ENCODE measurements at regions not wholly inside any gene's neighbourhood (a gene's known extent, or its start where the extent isn't known, plus 50 kb on each side); places are given as distances from the start of the nearest gene placed in this dataset.

- Histone ChIP-seq H3K27me3 (ENCODE audit: control insufficient read depth in 1 of 2, insufficient read depth in 1 of 2, low read length in 2 of 2) (no peaks in the 10 kb centered on the region), H2AK5ac (ENCODE audit: low read length, severe bottlenecking) (no peak overlapping the region), H2BK120ac (ENCODE audit: low read depth, low read length) (no peak overlapping the region), H2BK5ac (ENCODE audit: low read depth, low read length, poor library complexity, severe bottlenecking) (no peak overlapping the region), H4K91ac (ENCODE audit: low read length) (no peak overlapping the region), H3K23ac (ENCODE audit: low read length in 2 of 2) (no peak overlapping the region), H3K27ac (ENCODE audit: low read length, poor library complexity, severe bottlenecking) (no peak overlapping the region), H4K8ac (ENCODE audit: low read length) (no peak overlapping the region), H3K9ac (ENCODE audit: low read length) (no peak overlapping the region), H3K4me3 (ENCODE audit: insufficient read depth in 1 of 2, low read depth in 1 of 2, low read length in 2 of 2) (no peak overlapping the region), H2BK15ac (ENCODE audit: low read depth, poor library complexity, severe bottlenecking) (no peak overlapping the region), H2AFZ (ENCODE audit: low read depth, low read length) (no peak overlapping the region), H3K4ac (ENCODE audit: low read depth in 1 of 2, low read length in 2 of 2) (no peak overlapping the region), H3K14ac (ENCODE audit: low read length in 2 of 2) (no peak overlapping the region), H3K4me1 (ENCODE audit: control insufficient read depth, insufficient read depth, low read depth, low read length) (no peaks in the 10 kb centered on the region), H3K36me3 (ENCODE audit: control insufficient read depth in 1 of 2, insufficient read depth in 2 of 2, low read depth in 1 of 2, low read length in 2 of 2) (no peaks in the 10 kb centered on the region), H3K9me3 (ENCODE audit: control insufficient read depth, low read length) (no peaks in the 10 kb centered on the region), H3K79me1 (replicated peaks; ENCODE audit: low read length, poor library complexity, severe bottlenecking) (no peaks in the 10 kb centered on the region), H3K4me2 (ENCODE audit: low read length, poor library complexity, severe bottlenecking) (no peak overlapping the region), H2BK12ac (ENCODE audit: low read length in 2 of 2) (no peak overlapping the region), H3K18ac (ENCODE audit: low read depth in 1 of 2, low read length in 2 of 2) (no peak overlapping the region)
- no peak for DNase-seq
- whole genome bisulfite sequencing, result 83% methylated on average over 1 of the region's 3 CpGs
Observed at GRCh38 chr3:64901986-64902516, 214.3 kb upstream of the ADAMTS9 start.

DNA sequence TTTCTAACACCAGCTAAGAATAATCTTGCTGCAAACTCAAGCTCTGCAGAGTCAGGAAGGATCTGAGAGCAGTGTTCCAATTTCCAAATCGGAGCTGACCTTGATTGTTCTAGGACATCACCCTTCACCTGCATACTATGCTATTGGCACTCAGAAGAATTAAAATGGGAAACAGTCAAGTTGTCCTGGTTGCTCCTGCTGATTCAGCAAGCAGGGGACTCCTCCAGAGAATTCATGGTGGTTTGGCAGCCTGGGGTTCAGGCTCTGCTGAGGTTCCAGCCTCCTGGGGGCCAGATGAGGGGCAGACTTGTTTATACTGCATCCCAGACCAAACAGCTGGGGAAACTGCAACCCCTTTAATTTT is 213.7 kb upstream of the ADAMTS9 start:
- H2AK5ac ChIP-seq (ENCODE audit: low read length, severe bottlenecking), result no peak overlapping the region
- H2BK15ac ChIP-seq (ENCODE audit: low read depth, poor library complexity, severe bottlenecking), result peak overlapping the region; percentile 60
- DNase-seq, result no peak
- 93% methylated on average over 1 of the region's 1 CpG for WGBS
- no peak overlapping the region for H3K4me3 ChIP-seq (ENCODE audit: insufficient read depth in 1 of 2, low read depth in 1 of 2, low read length in 2 of 2)
- H3K4ac ChIP-seq (ENCODE audit: low read depth in 1 of 2, low read length in 2 of 2), result no peak overlapping the region
- H3K4me2 ChIP-seq (ENCODE audit: low read length, poor library complexity, severe bottlenecking), result no peak overlapping the region
- no peak overlapping the region for H3K9ac ChIP-seq (ENCODE audit: low read length)
- H2AFZ ChIP-seq (ENCODE audit: low read depth, low read length), result no peak overlapping the region
- H3K79me1 ChIP-seq (replicated peaks; ENCODE audit: low read length, poor library complexity, severe bottlenecking), result no peaks in the 10 kb centered on the region
- no peaks in the 10 kb centered on the region for H3K27me3 ChIP-seq (ENCODE audit: control insufficient read depth in 1 of 2, insufficient read depth in 1 of 2, low read length in 2 of 2)
- no peaks in the 10 kb centered on the region for H3K9me3 ChIP-seq (ENCODE audit: control insufficient read depth, low read length)
- no peak overlapping the region for H3K27ac ChIP-seq (ENCODE audit: low read length, poor library complexity, severe bottlenecking)
- H3K18ac ChIP-seq (ENCODE audit: low read depth in 1 of 2, low read length in 2 of 2), result peak overlapping the region in 1 of 2 experiments; percentile 28
- H3K4me1 ChIP-seq (ENCODE audit: control insufficient read depth, insufficient read depth, low read depth, low read length), result no peaks in the 10 kb centered on the region
- no peak overlapping the region for H3K23ac ChIP-seq (ENCODE audit: low read length in 2 of 2)
- no peak overlapping the region for H4K8ac ChIP-seq (ENCODE audit: low read length)
- no peaks in the 10 kb centered on the region for H3K36me3 ChIP-seq (ENCODE audit: control insufficient read depth in 1 of 2, insufficient read depth in 2 of 2, low read depth in 1 of 2, low read length in 2 of 2)
- no peak overlapping the region for H2BK5ac ChIP-seq (ENCODE audit: low read depth, low read length, poor library complexity, severe bottlenecking)
- H2BK120ac ChIP-seq (ENCODE audit: low read depth, low read length), result no peak overlapping the region
- no peak overlapping the region for H3K14ac ChIP-seq (ENCODE audit: low read length in 2 of 2)
- peak overlapping the region; percentile 7 for H4K91ac ChIP-seq (ENCODE audit: low read length)
- H2BK12ac ChIP-seq (ENCODE audit: low read length in 2 of 2), result peak overlapping the region; percentile 38 to 52

GRCh38 chr3:64900617-64901521 is 213.1 kb upstream of the ADAMTS9 start:
- H2BK5ac ChIP-seq (ENCODE audit: low read depth, low read length, poor library complexity, severe bottlenecking), result no peak overlapping the region
- H3K4ac ChIP-seq (ENCODE audit: low read depth in 1 of 2, low read length in 2 of 2), result no peak overlapping the region
- H3K79me1 ChIP-seq (replicated peaks; ENCODE audit: low read length, poor library complexity, severe bottlenecking), result no peaks in the 10 kb centered on the region
- no peak overlapping the region for H3K14ac ChIP-seq (ENCODE audit: low read length in 2 of 2)
- peak overlapping the region in 1 of 2 experiments; percentile 28 for H2BK12ac ChIP-seq (ENCODE audit: low read length in 2 of 2)
- no peak for DNase-seq
- H4K91ac ChIP-seq (ENCODE audit: low read length), result no peak overlapping the region
- H3K18ac ChIP-seq (ENCODE audit: low read depth in 1 of 2, low read length in 2 of 2), result no peak overlapping the region
- no peak overlapping the region for H2AFZ ChIP-seq (ENCODE audit: low read depth, low read length)
- no peak overlapping the region for H3K4me3 ChIP-seq (ENCODE audit: insufficient read depth in 1 of 2, low read depth in 1 of 2, low read length in 2 of 2)
- no peaks in the 10 kb centered on the region for H3K4me1 ChIP-seq (ENCODE audit: control insufficient read depth, insufficient read depth, low read depth, low read length)
- no peaks in the 10 kb centered on the region for H3K36me3 ChIP-seq (ENCODE audit: control insufficient read depth in 1 of 2, insufficient read depth in 2 of 2, low read depth in 1 of 2, low read length in 2 of 2)
- no peak overlapping the region for H2BK15ac ChIP-seq (ENCODE audit: low read depth, poor library complexity, severe bottlenecking)
- no peak overlapping the region for H3K27ac ChIP-seq (ENCODE audit: low read length, poor library complexity, severe bottlenecking)
- no peaks in the 10 kb centered on the region for H3K9me3 ChIP-seq (ENCODE audit: control insufficient read depth, low read length)
- no peak overlapping the region for H3K9ac ChIP-seq (ENCODE audit: low read length)
- no peak overlapping the region for H3K23ac ChIP-seq (ENCODE audit: low read length in 2 of 2)
- H4K8ac ChIP-seq (ENCODE audit: low read length), result no peak overlapping the region
- no peak overlapping the region for H3K4me2 ChIP-seq (ENCODE audit: low read length, poor library complexity, severe bottlenecking)
- H2BK120ac ChIP-seq (ENCODE audit: low read depth, low read length), result no peak overlapping the region
- H2AK5ac ChIP-seq (ENCODE audit: low read length, severe bottlenecking), result no peak overlapping the region
- WGBS, result 99% methylated on average over 4 of the region's 5 CpGs
- H3K27me3 ChIP-seq (ENCODE audit: control insufficient read depth in 1 of 2, insufficient read depth in 1 of 2, low read length in 2 of 2), result no peaks in the 10 kb centered on the region

DNA sequence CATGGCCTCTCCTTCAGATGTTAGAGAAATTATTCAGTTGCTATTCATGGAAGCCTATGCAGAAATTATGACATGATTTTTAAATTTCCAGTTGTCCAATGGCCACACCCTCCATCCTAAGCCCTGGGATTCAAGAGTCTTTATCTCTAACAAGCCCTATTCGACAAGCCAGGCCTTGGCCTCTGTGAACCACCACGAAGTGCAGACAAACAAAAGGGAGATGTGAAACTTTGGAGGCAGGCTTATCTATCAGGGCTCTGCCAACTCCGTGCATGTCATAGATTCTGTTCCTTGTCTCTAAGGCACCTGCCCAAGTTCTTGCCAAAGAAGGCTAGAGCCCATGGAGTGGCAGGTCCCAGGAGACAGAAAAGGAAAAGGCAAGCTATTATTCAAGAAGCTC is 212.4 kb upstream of the ADAMTS9 start:
- Histone ChIP-seq H3K9me3 (ENCODE audit: control insufficient read depth, low read length) (no peaks in the 10 kb centered on the region), H2BK15ac (ENCODE audit: low read depth, poor library complexity, severe bottlenecking) (no peak overlapping the region), H3K18ac (ENCODE audit: low read depth in 1 of 2, low read length in 2 of 2) (no peak overlapping the region), H2BK12ac (ENCODE audit: low read length in 2 of 2) (peak overlapping the region in 1 of 2 experiments; percentile 28), H3K4ac (ENCODE audit: low read depth in 1 of 2, low read length in 2 of 2) (no peak overlapping the region), H3K14ac (ENCODE audit: low read length in 2 of 2) (no peak overlapping the region), H3K4me2 (ENCODE audit: low read length, poor library complexity, severe bottlenecking) (no peak overlapping the region), H2AK5ac (ENCODE audit: low read length, severe bottlenecking) (no peak overlapping the region), H4K91ac (ENCODE audit: low read length) (no peak overlapping the region), H3K9ac (ENCODE audit: low read length) (no peak overlapping the region), H2BK5ac (ENCODE audit: low read depth, low read length, poor library complexity, severe bottlenecking) (no peak overlapping the region), H3K23ac (ENCODE audit: low read length in 2 of 2) (no peak overlapping the region), H2AFZ (ENCODE audit: low read depth, low read length) (no peak overlapping the region), H2BK120ac (ENCODE audit: low read depth, low read length) (peak overlapping the region; percentile 62), H3K79me1 (replicated peaks; ENCODE audit: low read length, poor library complexity, severe bottlenecking) (no peaks in the 10 kb centered on the region), H3K36me3 (ENCODE audit: control insufficient read depth in 1 of 2, insufficient read depth in 2 of 2, low read depth in 1 of 2, low read length in 2 of 2) (no peaks in the 10 kb centered on the region), H4K8ac (ENCODE audit: low read length) (no peak overlapping the region), H3K27me3 (ENCODE audit: control insufficient read depth in 1 of 2, insufficient read depth in 1 of 2, low read length in 2 of 2) (no peaks in the 10 kb centered on the region), H3K4me1 (ENCODE audit: control insufficient read depth, insufficient read depth, low read depth, low read length) (no peaks in the 10 kb centered on the region), H3K27ac (ENCODE audit: low read length, poor library complexity, severe bottlenecking) (no peak overlapping the region), H3K4me3 (ENCODE audit: insufficient read depth in 1 of 2, low read depth in 1 of 2, low read length in 2 of 2) (no peak overlapping the region)
- no peak for DNase-seq
- 92% methylated on average over 3 of the region's 3 CpGs for WGBS
